CD8-positive, alpha-beta memory T cell (primary cell): ENCODE measurements at regions not wholly inside any gene's neighbourhood (a gene's known extent, or its start where the extent isn't known, plus 50 kb on each side); places are given as distances from the start of the nearest gene placed in this dataset.

Experiments
- CTCF ChIA-PET: fragments of 350-600 bp; sonication (Branson Sonifier 250); formaldehyde crosslinking; loops from one replicate; lab custom pipeline; 2021; ENCODE audit warnings: antibody characterized with exemption; lab: Charles Lee
- POLR2A ChIA-PET: fragments of 350-600 bp; sonication (Branson Sonifier 250); formaldehyde crosslinking; loops from one replicate; lab custom pipeline; 2021; ENCODE audit warnings: antibody characterized with exemption; lab: Charles Lee
- DNase-seq, 5 donors: peaks; one replicate each; pipeline versions ENCODE4 v3.0.0 to v3.0.0-alpha.2; 2020 to 2022; ENCODE audit warnings: mixed read lengths in 1 of 5
- H3K27ac ChIP-seq: one replicate; pipeline ENCODE4 v1.7.0; 2013; ENCODE audit warnings: low read depth, mild to moderate bottlenecking, low read length, moderate library complexity
- H3K27me3 ChIP-seq: 2 replicates; pipeline ENCODE4 v1.7.0; 2013; ENCODE audit warnings: low read length, mild to moderate bottlenecking; ENCODE audit not compliant: insufficient read depth, poor library complexity, severe bottlenecking
- H3K36me3 ChIP-seq: 2 replicates; pipeline ENCODE4 v1.7.0; 2013; ENCODE audit warnings: mild to moderate bottlenecking, low read length, moderate library complexity; ENCODE audit not compliant: insufficient read depth
- H3K4me1 ChIP-seq: 2 replicates; pipeline ENCODE4 v1.7.0; 2013; ENCODE audit warnings: mild to moderate bottlenecking, low read length, moderate library complexity; ENCODE audit not compliant: insufficient read depth
- H3K4me3 ChIP-seq: 2 replicates; pipeline ENCODE4 v1.7.0; 2013; ENCODE audit warnings: mild to moderate bottlenecking, low read length
- H3K9me3 ChIP-seq: 2 replicates; pipeline ENCODE4 v1.7.0; 2013; ENCODE audit warnings: mild to moderate bottlenecking, low read length
- H3K27ac Mint-ChIP-seq, 8 donors: one replicate each; pipeline ENCODE4 v1.8.0; 2020 to 2021; ENCODE audit warnings: mixed read lengths in 8 of 8, mild to moderate bottlenecking in 6 of 8, inconsistent platforms in 3 of 8, moderate library complexity in 3 of 8
- H3K27me3 Mint-ChIP-seq, 2 donors: one replicate each; pipeline ENCODE4 v1.8.0; 2020 to 2021; ENCODE audit warnings: mixed read lengths in 2 of 2, mild to moderate bottlenecking in 1 of 2, moderate library complexity in 1 of 2
- H3K36me3 Mint-ChIP-seq, 3 donors: one replicate each; pipeline ENCODE4 v1.8.0; 2020 to 2021; ENCODE audit warnings: mixed read lengths in 3 of 3, inconsistent platforms in 1 of 3, mild to moderate bottlenecking in 1 of 3
- H3K4me1 Mint-ChIP-seq, 3 donors: one replicate each; pipeline ENCODE4 v1.8.0; 2020 to 2021; ENCODE audit warnings: mixed read lengths in 3 of 3, inconsistent platforms in 1 of 3, mild to moderate bottlenecking in 1 of 3
- H3K4me3 Mint-ChIP-seq, 7 donors: one replicate each; pipeline ENCODE4 v1.8.0; 2020 to 2021; ENCODE audit warnings: mixed read lengths in 7 of 7, mild to moderate bottlenecking in 6 of 7, moderate library complexity in 4 of 7, inconsistent platforms in 2 of 7
- H3K9me3 Mint-ChIP-seq, 5 donors: one replicate each; pipeline ENCODE4 v1.8.0; 2020 to 2022; ENCODE audit warnings: mixed read lengths in 5 of 5, mild to moderate bottlenecking in 3 of 5, moderate library complexity in 2 of 5, inconsistent platforms in 1 of 5

- Histone ChIP-seq H3K27ac (no peak overlapping the region), H3K27me3 (no peaks in the 10 kb centered on the region), H3K9me3 (no peaks in the 10 kb centered on the region), H3K4me1 (no peaks in the 10 kb centered on the region), H3K36me3 (no peaks in the 10 kb centered on the region), H3K4me3 (no peak overlapping the region)
- peaks cover 5 to 10% (median 9%) of the 10 kb centered on the region in 5 donors for H3K9me3 Mint-ChIP-seq
- CTCF ChIA-PET: interaction anchor here (0.6 kb wide), 1 partner anchor 1766 kb away, joined by 4 read pairs; no protein-coding TSS in a partner anchor
- POLR2A ChIA-PET: no interaction called here
- no peak overlapping the region for H3K4me3 Mint-ChIP-seq
- no peaks in the 10 kb centered on the region for H3K4me1 Mint-ChIP-seq
- H3K36me3 Mint-ChIP-seq: no peaks in the 10 kb centered on the region
- H3K27me3 Mint-ChIP-seq: peaks cover 2 to 4% of the 10 kb centered on the region in 2 donors
- no peak for DNase-seq
- no peak overlapping the region for H3K27ac Mint-ChIP-seq
Observed at GRCh38 chr1:209262631-209263030, 320.9 kb upstream of the CAMK1G start.

GRCh38 chr1:209265301-209265700, 318.2 kb upstream of the CAMK1G start:
- no peak overlapping the region for H3K4me3 ChIP-seq
- no peak for DNase-seq
- POLR2A ChIA-PET: no interaction called here
- Mint-ChIP-seq H3K27ac (no peak overlapping the region), H3K9me3 (peaks cover 0 to 5% (median 0%) of the 10 kb centered on the region in 5 donors), H3K4me3 (no peak overlapping the region), H3K27me3 (peaks cover 2 to 4% of the 10 kb centered on the region in 2 donors), H3K36me3 (no peaks in the 10 kb centered on the region), H3K4me1 (no peaks in the 10 kb centered on the region)
- no peaks in the 10 kb centered on the region for H3K9me3 ChIP-seq
- CTCF ChIA-PET: no interaction called here
- H3K36me3 ChIP-seq: no peaks in the 10 kb centered on the region
- H3K27ac ChIP-seq: no peak overlapping the region
- H3K4me1 ChIP-seq: no peaks in the 10 kb centered on the region
- H3K27me3 ChIP-seq: no peaks in the 10 kb centered on the region

GRCh38 chr1:209266590-209267205, 316.8 kb upstream of the CAMK1G start:
- Histone ChIP-seq H3K36me3 (no peaks in the 10 kb centered on the region), H3K27me3 (no peaks in the 10 kb centered on the region), H3K4me1 (no peaks in the 10 kb centered on the region), H3K9me3 (no peaks in the 10 kb centered on the region), H3K4me3 (no peak overlapping the region), H3K27ac (no peak overlapping the region)
- H3K9me3 Mint-ChIP-seq: peaks cover 0 to 5% (median 0%) of the 10 kb centered on the region in 5 donors
- CTCF ChIA-PET: no interaction called here
- H3K4me3 Mint-ChIP-seq: no peak overlapping the region
- no peaks in the 10 kb centered on the region for H3K4me1 Mint-ChIP-seq
- no peaks in the 10 kb centered on the region for H3K36me3 Mint-ChIP-seq
- no peak overlapping the region for H3K27ac Mint-ChIP-seq
- no peak for DNase-seq
- POLR2A ChIA-PET: no interaction called here
- H3K27me3 Mint-ChIP-seq: peaks cover 2 to 4% of the 10 kb centered on the region in 2 donors

- no peaks in the 10 kb centered on the region for H3K4me1 ChIP-seq
- ChIA-PET POLR2A (no interaction called here), CTCF (no interaction called here)
- H3K27me3 ChIP-seq: no peaks in the 10 kb centered on the region
- no peak overlapping the region for H3K4me3 Mint-ChIP-seq
- no peaks in the 10 kb centered on the region for H3K4me1 Mint-ChIP-seq
- H3K27ac Mint-ChIP-seq: no peak overlapping the region
- H3K4me3 ChIP-seq: no peak overlapping the region
- H3K27me3 Mint-ChIP-seq: peaks cover 2 to 4% of the 10 kb centered on the region in 2 donors
- H3K9me3 ChIP-seq: no peaks in the 10 kb centered on the region
- DNase-seq: no peak
- no peaks in the 10 kb centered on the region for H3K36me3 Mint-ChIP-seq
- peaks cover 0 to 5% (median 0%) of the 10 kb centered on the region in 5 donors for H3K9me3 Mint-ChIP-seq
- H3K27ac ChIP-seq: no peak overlapping the region
- no peaks in the 10 kb centered on the region for H3K36me3 ChIP-seq
Observed at GRCh38 chr1:209267968-209268367, 315.5 kb upstream of the CAMK1G start.

GRCh38 chr1:209268479-209268878, 315.0 kb upstream of the CAMK1G start:
- no peak overlapping the region for H3K4me3 Mint-ChIP-seq
- H3K36me3 Mint-ChIP-seq: no peaks in the 10 kb centered on the region
- ChIA-PET CTCF (no interaction called here), POLR2A (no interaction called here)
- DNase-seq: no peak
- Histone ChIP-seq H3K27me3 (no peaks in the 10 kb centered on the region), H3K4me3 (no peak overlapping the region), H3K36me3 (no peaks in the 10 kb centered on the region), H3K27ac (no peak overlapping the region), H3K4me1 (no peaks in the 10 kb centered on the region), H3K9me3 (no peaks in the 10 kb centered on the region)
- H3K9me3 Mint-ChIP-seq: peaks cover 0 to 5% (median 0%) of the 10 kb centered on the region in 5 donors
- no peaks in the 10 kb centered on the region for H3K4me1 Mint-ChIP-seq
- no peak overlapping the region for H3K27ac Mint-ChIP-seq
- peaks cover 2 to 4% of the 10 kb centered on the region in 2 donors for H3K27me3 Mint-ChIP-seq

GRCh38 chr1:209276321-209276720, 307.2 kb upstream of the CAMK1G start:
- ChIA-PET CTCF (no interaction called here), POLR2A (no interaction called here)
- H3K4me1 ChIP-seq: no peaks in the 10 kb centered on the region
- Mint-ChIP-seq H3K9me3 (peaks cover 0 to 7% (median 4%) of the 10 kb centered on the region in 5 donors), H3K4me1 (no peaks in the 10 kb centered on the region), H3K27ac (no peak overlapping the region), H3K4me3 (no peak overlapping the region), H3K27me3 (peaks cover 2 to 19% of the 10 kb centered on the region in 2 donors), H3K36me3 (peaks cover 0 to 3% (median 0%) of the 10 kb centered on the region in 3 donors)
- H3K4me3 ChIP-seq: no peak overlapping the region
- H3K27ac ChIP-seq: no peak overlapping the region
- no peaks in the 10 kb centered on the region for H3K9me3 ChIP-seq
- DNase-seq: no peak
- no peaks in the 10 kb centered on the region for H3K36me3 ChIP-seq
- H3K27me3 ChIP-seq: no peaks in the 10 kb centered on the region

- Mint-ChIP-seq H3K36me3 (peaks cover 0 to 3% (median 0%) of the 10 kb centered on the region in 3 donors), H3K4me1 (no peaks in the 10 kb centered on the region), H3K4me3 (no peak overlapping the region), H3K9me3 (peaks cover 0 to 7% (median 4%) of the 10 kb centered on the region in 5 donors), H3K27ac (no peak overlapping the region), H3K27me3 (peaks cover 2 to 19% of the 10 kb centered on the region in 2 donors)
- no peak for DNase-seq
- no peaks in the 10 kb centered on the region for H3K27me3 ChIP-seq
- no peak overlapping the region for H3K4me3 ChIP-seq
- no peak overlapping the region for H3K27ac ChIP-seq
- ChIA-PET CTCF (no interaction called here), POLR2A (no interaction called here)
- no peaks in the 10 kb centered on the region for H3K4me1 ChIP-seq
- H3K36me3 ChIP-seq: no peaks in the 10 kb centered on the region
- H3K9me3 ChIP-seq: no peaks in the 10 kb centered on the region
Observed at GRCh38 chr1:209277662-209278061, 305.9 kb upstream of the CAMK1G start.

- H3K36me3 Mint-ChIP-seq: no peaks in the 10 kb centered on the region
- Histone ChIP-seq H3K4me3 (no peak overlapping the region), H3K9me3 (no peaks in the 10 kb centered on the region), H3K27ac (no peak overlapping the region), H3K4me1 (no peaks in the 10 kb centered on the region), H3K36me3 (no peaks in the 10 kb centered on the region), H3K27me3 (no peaks in the 10 kb centered on the region)
- H3K4me1 Mint-ChIP-seq: no peaks in the 10 kb centered on the region
- peaks cover 0 to 3% (median 0%) of the 10 kb centered on the region in 5 donors for H3K9me3 Mint-ChIP-seq
- H3K4me3 Mint-ChIP-seq: no peak overlapping the region
- no peak for DNase-seq
- ChIA-PET POLR2A (no interaction called here), CTCF (no interaction called here)
- H3K27ac Mint-ChIP-seq: no peak overlapping the region
- H3K27me3 Mint-ChIP-seq: peaks cover 3 to 19% of the 10 kb centered on the region in 2 donors
Observed at GRCh38 chr1:209291715-209292114, 291.8 kb upstream of the CAMK1G start.
